ENCODE measurements at regions not wholly inside any gene's neighbourhood (a gene's known extent, or its start where the extent isn't known, plus 50 kb on each side); places are given as distances from the start of the nearest gene placed in this dataset.

DNA sequence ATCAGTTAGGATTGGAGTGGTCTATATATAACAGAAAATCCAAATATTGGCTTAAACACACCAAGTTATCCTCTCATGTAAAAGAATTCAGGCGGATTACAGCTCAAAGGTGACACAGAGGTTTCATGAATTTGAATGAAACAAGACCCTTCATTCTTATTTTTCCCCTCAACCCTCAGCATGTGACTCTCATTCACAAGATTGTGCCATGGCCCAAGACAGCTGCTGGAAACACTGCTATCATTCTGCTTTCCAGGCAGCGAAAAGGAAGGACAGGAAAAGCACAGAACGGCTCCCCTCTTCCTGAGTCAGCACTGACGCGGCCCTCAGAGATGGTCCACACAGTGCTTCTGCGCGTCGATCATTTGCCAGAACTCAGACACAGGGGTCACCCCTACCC, 891.0 kb upstream of the FRG1 start:
- DNase-seq = no peak

DNA sequence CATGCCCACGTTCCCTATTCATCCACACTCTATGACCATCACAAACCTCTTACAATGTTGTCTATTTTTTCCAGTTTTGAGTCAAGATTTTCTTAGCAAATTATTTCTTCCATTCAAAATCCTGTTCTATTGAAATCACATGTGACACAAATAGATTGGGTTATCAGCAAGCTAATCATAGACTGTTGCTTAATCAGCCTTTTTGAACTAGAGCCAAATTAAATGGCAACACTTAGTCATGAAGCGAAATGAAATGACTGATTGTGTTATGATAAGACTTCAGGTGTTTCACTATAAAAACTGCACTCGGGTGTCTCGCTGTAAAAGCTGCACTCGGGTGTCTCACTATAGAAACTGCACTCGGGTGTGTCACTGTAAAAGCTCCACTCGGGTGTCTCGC, 890.0 kb upstream of the FRG1 start:
- no peak for DNase-seq

DNA sequence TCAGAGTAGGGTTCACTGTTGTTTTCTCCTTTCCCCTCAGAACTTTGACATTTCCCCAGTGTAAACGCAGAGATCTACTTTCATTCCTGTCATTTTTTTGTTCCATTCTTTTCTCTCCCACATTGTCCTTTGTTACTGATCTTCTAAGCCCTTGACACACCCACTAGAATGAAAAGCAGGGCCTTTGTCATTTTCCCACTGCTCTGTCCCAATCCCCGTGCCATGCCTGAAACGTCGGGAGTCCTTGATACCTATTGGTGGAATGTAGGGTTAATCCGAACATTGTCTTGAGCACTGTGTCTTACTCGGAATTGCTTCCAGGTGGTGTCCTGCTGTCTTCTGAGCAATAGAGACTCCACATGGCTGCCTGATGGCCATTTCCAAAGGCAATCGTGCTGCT, 887.1 kb upstream of the FRG1 start:
- no peak for DNase-seq

DNA sequence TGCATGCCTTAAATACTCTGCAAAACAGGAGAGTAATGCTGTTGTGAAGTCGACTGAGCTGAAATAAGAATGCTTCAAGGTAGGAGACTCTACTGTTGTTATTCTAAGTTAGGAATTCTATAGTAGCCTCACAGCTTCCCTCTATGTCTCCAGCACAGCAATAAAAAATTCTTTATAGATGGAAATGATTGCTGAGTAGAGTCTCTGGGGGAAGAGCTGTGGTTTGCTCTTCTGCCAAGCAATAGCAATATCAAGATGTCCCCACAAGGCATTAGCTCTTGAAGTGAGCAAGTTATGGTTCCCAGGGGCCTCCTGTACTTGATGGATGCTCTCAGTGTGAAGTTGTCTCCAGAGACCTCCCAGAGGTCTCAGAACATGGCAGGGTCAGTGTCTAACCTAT, 880.6 kb upstream of the FRG1 start:
- DNase-seq = no peak

DNA sequence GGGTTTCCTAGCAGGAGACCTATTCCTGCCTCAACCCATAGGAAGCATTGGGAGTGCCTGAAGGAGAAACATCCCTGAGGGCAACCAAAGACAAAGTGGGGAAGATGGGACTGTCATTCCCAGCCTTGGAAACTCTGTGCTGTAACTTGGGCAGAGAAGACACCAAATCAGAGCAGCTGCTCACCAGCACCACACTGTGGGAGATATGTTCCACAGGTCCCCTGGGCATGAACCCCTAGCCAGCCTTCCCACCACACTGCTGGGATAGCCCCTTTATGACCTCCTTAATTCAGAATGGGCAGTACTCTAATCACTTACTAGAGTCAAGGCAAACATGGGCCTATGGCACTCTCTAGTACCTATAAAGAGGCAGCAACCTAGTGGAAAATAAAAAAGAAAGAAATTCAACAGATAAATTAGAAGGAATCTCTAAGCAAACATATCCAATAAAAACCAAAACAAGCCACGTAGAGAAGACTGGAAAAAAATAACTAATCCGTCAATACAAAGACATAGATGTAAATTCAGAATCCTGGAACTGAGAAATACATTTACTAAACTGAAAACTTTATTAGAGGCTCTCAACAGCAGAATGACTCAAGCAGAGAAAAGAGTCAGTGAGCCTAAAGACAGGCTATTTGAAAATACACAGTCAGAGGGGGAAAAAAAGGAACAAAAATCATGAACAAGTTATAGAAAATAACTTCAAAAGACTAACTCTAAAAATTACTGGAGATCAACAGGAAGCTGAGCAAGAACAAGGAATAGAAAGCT, 878.4 kb upstream of the FRG1 start:
- no peak for DNase-seq

DNA sequence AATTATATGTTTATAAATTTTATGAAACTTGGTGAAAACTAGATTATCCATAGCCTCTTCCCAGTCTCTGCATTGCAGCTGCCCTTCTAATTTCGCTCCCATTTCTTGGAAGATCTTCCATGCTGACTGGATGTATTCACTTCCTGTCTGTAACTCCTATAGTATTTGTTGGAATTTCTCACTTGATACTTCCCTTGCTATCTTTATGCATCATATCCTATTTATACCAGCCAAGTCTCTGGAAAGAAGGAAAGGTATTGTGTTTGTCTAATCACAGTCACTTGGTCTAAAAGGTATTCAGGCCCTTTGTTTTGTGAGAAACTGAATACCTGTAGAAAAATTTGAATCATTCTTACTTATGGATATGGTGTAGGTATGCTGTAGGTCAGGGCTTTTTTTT, 870.9 kb upstream of the FRG1 start:
- DNase-seq = no peak

DNA sequence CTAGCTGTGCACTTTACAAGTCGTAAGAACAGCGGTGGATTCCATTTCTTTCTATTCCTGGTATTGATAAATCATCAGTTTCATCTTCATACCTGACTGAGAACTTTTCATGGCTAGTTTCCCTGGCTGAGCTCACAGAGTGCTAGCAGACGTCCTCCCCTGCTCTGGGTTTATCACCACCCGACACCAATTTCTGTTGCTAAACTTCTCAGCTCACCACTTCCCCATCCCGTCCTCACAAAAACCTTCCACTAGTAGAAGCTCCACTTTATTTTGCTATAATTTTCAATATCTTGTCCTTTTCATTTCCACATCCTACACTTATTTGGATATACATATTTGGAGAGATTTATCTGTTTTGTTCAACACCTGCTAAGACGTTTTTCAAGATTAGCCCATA, 869.4 kb upstream of the FRG1 start:
- DNase-seq = no peak

DNA sequence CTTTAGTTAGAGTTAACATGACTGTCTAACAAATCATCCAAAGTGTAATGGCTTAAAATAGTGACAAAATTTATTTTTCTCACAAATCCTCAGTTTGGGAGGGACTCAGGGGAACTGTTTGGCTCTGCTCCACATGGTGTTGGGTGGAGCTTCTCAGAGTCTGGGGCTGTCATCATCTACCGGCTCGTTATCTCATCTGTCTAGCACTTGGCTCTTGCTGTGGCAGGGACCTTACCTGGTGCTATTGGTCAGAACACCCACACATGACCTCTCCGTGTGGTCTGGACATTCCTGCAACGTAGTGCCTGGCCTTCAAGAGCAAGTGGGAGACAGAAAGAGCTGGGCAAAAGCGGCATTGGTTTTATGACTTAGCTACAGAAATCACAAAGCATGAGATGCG, 866.9 kb upstream of the FRG1 start:
- no peak for DNase-seq

DNA sequence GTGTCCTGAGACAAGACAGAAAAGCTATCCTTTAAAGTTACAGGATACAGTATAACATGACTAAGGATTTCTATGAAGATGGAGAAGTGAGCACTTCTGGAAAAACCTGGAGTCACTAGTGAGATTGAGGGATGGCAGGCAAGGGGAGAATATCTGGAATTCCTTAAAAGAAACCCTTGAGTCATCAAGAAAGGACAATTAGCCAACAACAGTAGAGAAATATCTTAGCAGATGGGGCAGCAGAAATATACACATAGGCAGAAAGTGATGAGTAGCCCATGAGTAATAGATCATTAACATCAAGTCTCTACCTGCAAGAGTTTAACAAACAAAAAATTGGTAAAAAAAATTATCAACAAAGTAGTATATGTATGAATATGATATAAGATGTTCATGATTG, 858.8 kb upstream of the FRG1 start:
- DNase-seq = no peak

DNA sequence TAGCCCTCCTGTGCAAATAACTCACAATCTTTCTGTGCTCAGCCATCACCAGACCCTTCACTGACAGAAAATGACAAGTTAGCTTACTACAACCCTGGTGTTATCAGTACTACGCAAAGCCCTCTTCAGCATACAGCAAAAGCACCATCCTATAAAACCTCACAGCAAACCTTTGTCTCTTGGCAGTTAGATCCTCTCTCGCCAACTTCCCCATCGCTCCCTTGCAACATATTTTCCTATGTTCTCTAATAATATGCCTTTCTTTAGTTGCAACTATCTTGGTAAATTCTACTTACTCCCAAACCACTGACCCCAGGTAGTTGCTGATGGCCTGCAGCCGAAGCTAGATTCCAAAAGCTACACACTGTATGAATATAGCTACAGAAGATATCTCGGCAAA, 856.9 kb upstream of the FRG1 start:
- no peak for DNase-seq

DNA sequence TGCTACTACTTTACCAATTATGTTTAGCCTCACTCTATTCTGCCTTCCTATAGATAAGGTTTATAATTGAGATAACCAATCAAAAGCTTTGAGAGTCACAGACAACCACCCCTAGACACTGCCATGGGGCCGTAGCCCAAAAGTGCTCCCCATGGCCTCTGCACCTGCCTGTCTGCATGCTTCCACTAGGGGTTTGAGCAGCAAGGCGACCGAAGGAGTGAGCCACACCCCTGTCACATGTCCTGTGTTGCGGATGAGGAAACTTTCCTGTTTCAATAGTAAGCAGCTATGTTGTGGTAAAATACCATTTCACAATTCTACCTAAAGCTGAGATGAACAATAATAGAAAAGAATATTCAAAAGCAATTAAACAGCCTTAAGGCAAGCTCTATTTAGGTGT, 856.0 kb upstream of the FRG1 start:
- DNase-seq = no peak

DNA sequence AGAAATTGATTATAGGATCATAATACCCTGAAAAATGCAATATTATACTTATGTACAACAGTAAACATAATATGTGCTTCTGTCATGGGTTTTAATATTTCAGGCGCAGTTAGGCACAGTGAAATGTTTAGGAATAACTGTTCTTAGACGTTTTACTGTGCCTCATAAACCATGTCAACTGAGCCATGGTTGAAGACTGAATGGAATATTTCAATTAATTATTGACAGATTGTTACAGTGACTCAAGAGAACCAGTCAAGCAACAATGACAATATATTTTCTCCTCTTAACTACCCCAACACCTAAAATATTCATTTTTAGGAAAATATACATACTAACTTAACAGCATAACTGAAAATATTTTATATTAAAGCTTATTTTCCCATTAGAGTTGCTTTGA, 852.7 kb upstream of the FRG1 start:
- DNase-seq = no peak

DNA sequence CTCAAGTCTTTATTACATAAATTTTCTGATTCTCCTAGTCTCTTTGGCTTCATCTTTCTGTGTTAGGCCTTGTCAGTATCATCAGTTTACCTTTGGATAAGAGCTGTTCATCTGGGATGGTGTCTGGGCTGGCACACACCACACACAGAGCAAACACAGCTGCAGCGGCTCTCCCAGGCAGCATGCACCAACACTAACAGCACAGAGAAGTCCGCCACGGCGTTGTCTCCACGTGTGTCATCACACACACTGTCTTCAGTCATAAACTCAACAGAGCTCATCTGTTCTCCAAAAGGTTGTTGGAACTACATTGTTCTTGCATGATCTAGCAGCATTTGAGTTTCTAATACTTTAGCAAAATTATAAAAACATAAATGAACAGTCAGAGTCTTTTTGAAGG, 851.9 kb upstream of the FRG1 start:
- no peak for DNase-seq

DNA sequence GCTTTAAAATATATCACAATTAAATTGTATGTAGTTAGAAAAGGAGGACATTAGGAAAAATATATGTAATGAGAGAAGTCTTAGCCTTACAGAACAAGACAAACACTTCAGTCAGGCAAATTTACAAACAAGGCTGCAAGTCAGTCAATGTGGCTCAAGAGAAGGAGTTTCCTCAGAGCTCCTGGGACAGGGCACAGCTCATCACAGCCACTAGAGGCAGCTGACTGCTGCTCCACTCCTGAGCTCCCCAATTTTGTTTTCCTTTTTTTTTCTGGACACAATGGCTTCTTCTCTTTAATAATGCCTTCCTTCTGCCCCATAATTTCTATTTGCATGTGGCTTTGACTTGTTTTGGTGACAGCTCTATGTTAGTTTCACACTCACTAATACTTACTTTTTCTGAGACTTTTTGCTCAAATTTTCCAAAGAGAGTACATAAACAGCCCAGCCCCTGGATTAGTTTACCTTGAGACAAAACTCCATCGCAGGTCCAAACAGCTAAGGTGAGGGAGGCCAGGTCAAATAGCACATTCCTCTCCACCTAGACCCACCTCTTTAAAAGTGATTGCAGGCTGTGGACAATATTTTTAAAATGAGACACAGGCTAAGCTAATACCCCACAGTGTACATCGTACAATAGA, 850.4 kb upstream of the FRG1 start:
- DNase-seq = no peak

DNA sequence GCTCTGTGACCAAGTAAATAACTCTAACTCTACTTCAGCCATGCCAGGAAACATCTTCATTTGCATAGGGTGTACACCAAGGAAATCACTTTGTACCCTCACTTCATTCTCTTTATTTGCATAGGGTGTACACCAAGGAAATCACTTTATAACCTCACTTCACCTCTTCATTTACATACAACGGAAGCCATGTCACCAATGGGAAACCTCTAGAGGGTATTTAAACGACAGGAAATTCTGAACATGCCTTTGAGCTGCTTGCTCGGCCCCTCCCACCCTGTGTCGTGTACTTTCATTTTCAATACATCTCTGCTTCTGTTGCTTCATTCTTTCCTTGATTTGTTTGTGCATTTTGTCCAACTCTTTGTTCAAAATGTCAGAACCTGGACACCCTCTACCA, 848.1 kb upstream of the FRG1 start:
- no peak for DNase-seq

DNA sequence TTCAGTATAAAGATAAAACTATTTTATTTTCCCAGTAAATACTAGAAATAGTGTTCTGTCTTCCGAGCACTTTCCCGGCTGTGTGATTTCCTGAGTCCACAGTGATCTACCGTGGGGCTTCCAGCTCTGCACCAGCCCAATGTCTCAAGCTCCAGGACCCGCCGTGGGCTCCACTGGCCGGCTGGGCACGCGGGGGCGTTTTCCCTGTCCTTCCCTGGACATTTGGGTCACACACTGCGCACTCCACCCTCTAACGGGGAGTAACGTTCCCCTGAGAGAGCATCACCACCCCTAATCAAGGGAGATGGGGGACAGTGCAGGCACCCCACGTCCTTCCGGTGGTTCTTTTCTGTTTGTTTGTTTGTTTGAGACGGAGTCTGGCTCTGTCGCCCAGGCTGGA, 844.6 kb upstream of the FRG1 start:
- DNase-seq = no peak

DNA sequence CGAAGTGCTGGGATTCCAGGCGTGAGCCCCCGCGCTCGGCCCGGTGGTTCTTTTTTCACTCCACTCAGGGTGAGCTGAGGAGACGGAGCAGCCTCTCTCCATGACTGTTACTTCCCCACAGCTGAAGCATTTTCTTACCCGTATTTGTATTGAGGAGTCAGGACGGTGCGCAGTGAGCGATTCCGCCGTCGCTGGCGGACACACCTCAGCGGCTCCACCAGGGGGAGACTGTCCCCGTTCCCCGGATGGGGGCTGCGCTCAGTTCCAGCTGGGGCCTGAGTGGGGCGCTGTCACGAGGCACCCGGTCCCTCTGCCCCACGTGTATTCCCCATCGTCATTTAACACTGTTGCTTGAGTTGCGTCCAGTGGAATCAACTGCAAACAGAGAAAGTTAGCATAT, 844.0 kb upstream of the FRG1 start:
- DNase-seq = no peak

DNA sequence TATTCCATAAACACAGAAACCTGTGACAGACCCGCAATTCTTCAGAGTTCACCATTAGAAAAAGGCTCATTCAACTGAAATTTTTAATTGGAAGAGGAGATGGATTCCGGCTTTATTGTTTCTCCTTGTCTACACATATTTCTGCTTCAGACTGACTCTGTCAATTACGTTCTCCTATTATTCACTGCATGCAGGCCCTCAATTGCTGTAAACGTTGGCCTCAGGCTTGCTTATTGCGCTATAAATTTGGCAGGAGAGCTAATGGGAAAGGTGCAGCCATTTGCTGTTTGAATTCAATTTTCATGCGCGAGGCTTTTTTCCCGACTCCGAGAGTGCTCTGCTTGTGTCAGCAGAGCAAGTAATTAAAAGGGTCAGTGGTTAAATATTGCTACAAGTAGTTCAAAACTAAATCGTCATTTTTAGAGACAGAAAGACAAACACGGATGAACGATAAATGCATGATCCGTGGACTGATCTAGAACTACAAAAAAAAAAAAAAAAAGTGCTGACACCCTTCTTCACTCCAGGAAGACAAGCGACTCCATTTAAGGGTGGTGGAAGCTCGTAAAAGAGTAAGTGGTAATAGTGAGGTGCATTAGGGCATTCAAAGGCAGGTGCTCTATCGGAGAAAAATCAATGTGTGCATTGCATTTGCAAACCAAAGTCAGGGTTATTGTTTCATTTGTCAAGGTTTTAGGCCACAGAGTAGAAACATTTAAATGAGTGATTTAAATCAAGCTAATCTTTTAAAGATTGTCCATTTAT, 841.6 kb upstream of the FRG1 start:
- DNase-seq = no peak

DNA sequence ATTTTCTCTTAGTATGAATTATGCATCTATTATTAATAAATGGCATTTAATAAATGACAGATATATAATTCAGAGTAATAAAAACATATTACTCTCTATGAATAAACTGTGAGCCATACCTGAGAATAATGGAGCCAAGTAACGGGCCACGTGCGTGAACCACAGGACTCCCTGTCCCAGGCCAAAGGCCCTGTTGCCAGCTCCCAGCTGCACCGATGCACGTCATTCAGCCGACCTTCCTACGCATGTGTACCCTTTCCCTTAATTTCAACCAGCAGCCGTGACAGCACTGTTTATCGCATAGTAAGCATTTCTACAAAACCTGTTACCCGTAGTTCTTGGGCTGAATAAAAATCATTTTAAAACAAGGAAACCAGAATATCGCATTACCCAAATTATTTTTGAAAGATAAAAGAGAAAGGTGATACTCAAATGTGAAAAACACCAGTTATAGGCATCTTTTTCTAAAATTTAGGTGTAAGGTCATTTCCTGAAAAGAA, 827.2 kb upstream of the FRG1 start:
- DNase-seq = no peak

DNA sequence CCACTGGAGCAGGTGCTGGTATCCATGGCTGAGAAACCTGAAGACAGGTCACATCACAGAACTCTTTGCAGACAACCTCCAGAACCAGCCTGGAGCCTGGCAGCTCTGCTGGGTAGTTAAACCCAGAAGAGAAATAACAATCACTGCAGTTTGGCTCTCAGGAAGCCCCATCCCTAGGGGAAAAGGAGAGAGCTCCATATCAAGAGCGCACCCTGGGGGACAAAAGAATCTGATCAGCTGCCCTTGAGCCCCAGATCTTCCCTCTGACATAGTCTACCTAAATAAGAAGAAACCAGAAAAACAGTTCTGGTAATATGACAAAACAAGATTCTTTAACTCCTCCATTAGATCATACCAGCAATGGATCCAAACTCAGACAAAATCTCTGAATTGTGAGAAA, 823.2 kb upstream of the FRG1 start:
- DNase-seq = no peak

DNA sequence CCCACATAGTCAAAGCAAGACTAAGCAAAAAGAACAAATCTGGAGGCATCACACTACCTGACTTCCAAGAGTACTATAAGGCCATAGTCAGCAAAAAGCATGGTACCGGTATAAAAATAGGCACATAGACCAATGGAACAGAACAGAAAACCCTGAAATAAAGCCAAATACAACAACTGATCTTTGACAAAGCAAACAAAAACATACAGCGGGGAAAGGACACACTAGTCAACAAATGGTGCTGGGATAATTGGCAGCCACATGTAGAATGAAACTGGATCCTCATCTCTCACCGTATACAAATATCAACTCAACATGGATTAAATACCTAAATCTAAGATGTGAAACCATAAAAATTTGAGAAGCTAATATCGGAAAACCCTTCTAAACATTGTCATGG, 819.3 kb upstream of the FRG1 start:
- DNase-seq = no peak

DNA sequence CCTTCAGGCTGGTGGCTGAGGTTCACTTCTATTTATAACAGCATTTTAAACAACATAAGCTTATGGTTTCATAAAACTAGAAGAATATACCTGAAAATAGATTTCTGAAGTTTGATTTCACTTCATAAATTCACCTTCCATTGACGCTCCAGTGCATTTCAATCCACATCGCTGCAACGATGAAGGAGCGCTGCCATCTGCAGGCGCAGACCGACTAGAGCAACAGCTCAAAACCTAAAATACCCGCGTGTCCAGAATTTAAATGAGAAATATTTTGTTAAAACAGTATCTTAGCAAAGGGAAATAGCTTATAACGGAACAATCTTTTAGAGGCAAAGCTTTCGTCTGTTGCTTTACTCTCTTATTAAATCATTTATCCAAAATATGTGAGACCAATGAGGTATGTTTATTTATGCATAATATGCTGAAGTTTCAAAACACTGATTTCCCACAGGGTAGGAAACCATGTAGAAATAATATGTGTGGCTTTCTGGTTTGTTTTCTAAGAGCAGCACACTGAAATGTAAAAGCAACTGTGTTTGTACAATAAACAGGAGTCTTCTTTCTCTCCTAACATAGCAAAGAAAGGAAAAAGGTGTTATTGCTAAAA, 816.4 kb upstream of the FRG1 start:
- no peak for DNase-seq

DNA sequence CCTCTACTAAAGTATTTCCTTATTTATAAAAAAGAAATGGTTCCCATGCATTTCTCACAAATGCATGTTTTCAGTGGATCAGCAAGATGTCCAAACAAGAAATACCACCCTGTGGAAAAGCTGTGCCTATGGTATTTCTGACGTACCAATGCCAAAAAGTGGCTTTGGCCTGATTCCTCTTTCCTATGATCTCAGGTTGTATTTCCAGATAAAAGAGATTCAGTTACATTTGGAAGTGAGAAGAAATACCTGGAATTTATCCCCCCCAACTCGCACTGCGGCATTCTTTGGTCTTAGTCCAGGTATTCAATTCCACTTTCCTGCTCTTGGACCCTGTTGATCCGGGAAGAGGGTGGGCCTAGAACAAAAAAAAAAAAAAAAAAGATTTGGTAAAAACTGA, 815.9 kb upstream of the FRG1 start:
- no peak for DNase-seq

DNA sequence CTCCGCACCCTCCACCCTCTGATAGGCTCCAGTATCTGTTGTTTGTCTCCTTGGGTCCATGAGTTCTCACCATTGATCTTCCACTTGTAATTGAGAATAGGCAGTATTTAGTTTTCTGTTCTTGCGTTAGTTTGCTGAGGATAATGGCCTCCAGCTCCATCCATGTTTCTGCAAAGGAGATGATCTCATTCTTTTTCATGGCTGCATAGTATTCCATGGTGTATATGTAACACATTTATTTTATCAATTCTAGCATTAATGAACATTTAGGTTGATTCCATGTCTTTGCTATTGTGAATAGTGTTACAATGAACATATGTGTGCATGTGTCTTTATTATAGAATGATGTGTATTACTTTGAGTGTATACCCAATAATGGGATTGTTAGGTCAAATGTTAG, 814.6 kb upstream of the FRG1 start:
- DNase-seq = no peak
